ENCODE measurements at regions not wholly inside any gene's neighbourhood (a gene's known extent, or its start where the extent isn't known, plus 50 kb on each side); places are given as distances from the start of the nearest gene placed in this dataset.

DNA sequence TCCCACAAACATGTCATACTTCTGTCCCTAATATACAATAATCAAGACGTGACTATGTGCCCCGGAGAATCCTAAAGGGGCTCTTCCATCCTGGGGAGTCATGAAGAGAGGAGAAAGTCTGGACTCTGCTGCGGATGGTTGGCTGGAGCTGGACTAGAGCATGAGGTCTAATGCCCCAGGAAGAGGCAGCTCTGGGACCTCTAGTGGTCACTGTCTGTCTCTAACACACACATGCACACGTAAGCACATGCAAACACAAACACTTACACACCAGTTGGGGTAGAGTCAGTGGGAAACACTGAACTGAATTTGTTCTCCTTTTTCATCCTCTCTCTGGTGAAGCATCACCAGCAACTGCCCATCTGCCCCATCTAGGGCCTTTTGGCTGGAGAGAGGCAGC is 271.6 kb downstream of the TDRD15 start:
- ChIA-PET CTCF (no interaction called here), POLR2A (no interaction called here)
- no peak for DNase-seq (ENCODE audit: low read depth, low spot score)
- no peak overlapping the region for H3K4me3 ChIP-seq (ENCODE audit: low read depth, low read length)
- TF ChIP-seq, protein P1, sequence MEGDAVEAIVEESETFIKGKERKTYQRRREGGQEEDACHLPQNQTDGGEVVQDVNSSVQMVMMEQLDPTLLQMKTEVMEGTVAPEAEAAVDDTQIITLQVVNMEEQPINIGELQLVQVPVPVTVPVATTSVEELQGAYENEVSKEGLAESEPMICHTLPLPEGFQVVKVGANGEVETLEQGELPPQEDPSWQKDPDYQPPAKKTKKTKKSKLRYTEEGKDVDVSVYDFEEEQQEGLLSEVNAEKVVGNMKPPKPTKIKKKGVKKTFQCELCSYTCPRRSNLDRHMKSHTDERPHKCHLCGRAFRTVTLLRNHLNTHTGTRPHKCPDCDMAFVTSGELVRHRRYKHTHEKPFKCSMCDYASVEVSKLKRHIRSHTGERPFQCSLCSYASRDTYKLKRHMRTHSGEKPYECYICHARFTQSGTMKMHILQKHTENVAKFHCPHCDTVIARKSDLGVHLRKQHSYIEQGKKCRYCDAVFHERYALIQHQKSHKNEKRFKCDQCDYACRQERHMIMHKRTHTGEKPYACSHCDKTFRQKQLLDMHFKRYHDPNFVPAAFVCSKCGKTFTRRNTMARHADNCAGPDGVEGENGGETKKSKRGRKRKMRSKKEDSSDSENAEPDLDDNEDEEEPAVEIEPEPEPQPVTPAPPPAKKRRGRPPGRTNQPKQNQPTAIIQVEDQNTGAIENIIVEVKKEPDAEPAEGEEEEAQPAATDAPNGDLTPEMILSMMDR (IDR thresholded peaks at IDR 0.05; ENCODE audit: insufficient read depth, low read length, missing control alignments) = no peak

DNA sequence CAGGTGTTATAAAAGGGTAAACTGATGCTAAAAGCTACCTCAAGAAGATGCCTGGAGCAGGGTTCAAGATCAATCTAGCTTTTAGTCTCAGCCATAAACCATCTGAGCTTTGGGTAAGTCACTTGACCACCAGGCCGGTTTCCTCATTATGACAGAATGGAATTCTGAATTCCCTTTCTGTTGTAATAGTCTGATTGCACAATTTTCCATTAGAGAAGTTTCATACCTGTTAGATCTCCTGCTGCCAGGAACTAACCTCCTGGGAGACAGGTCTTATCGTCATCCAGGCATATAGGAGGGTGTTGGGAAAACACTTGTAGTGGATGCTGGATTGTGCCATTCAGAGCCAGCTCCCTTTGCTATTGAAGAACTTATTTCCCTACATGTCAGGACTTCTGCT is 272.5 kb downstream of the TDRD15 start:
- DNase-seq (ENCODE audit: low read depth, low spot score) = no peak
- H3K4me3 ChIP-seq (ENCODE audit: low read depth, low read length) = no peak overlapping the region
- ChIA-PET CTCF (no interaction called here), POLR2A (no interaction called here)
- TF ChIP-seq, protein P1 (IDR thresholded peaks at IDR 0.05; ENCODE audit: insufficient read depth, low read length, missing control alignments) = no peak

DNA sequence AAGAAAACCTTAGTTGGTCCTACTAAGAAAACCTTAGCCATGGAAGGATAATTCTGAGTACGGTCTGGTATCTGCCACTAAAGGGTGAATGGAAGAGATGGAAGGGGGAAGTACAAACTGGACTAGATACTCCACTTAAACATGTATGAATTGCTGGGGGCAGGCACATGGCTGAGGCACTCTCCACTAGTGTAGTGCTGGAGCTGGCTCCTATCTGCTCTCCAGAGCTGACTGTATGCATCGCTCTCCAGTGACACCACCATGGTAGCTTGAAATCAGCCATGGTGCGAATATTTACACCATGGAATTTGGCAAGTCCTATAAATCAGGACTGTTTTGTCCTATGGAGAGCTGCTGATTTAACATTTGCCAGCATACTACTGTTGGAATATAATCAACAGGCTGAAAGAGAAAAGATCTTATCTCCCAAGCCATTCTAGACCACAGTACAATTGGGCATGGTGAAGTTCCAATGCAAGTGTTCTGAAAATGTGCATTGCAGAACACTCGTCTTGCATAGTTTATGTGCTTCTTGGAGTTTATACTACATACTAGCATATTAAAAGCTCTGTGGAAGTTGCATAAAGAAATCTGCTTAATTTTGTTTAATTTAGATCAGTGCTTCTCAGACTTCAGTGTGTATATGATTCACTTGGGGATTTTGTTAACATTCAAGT is 277.4 kb downstream of the TDRD15 start:
- TF ChIP-seq, protein P1 (IDR thresholded peaks at IDR 0.05; ENCODE audit: insufficient read depth, low read length, missing control alignments) = no peak
- POLR2A ChIA-PET = no interaction called here
- no peak overlapping the region for H3K4me3 ChIP-seq (ENCODE audit: low read depth, low read length)
- CTCF ChIA-PET = no interaction called here
- no peak for DNase-seq (ENCODE audit: low read depth, low spot score)

DNA sequence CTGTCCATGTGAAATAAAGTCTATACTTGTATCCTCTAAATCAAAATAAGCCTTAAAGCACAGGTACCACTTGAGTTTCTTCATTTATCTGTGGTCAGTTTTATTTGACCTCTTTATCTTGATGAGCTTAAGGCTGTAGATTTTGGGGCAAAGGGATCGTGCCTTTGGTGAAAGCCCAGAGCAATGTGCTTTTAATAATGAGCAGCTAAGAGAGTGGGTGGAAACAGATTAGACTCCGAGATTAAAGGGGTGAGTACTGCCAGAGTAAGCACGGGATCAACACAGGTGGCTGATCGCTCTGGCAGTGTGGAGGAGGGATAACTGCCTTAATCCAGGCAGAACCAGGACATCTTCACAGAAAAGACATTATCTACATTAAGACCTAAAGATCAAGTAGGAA is 280.4 kb downstream of the TDRD15 start:
- POLR2A ChIA-PET = no interaction called here
- DNase-seq (ENCODE audit: low read depth, low spot score) = no peak
- H3K4me3 ChIP-seq (ENCODE audit: low read depth, low read length) = no peak overlapping the region
- CTCF ChIA-PET = no interaction called here
- TF ChIP-seq, protein P1 (IDR thresholded peaks at IDR 0.05; ENCODE audit: insufficient read depth, low read length, missing control alignments) = no peak

- DNase-seq (ENCODE audit: low read depth, low spot score) = no peak
- POLR2A ChIA-PET = no interaction called here
- CTCF ChIA-PET = no interaction called here
- TF ChIP-seq, protein P1 (IDR thresholded peaks at IDR 0.05; ENCODE audit: insufficient read depth, low read length, missing control alignments) = no peak
- H3K4me3 ChIP-seq (ENCODE audit: low read depth, low read length) = no peak overlapping the region
Observed at GRCh38 chr2:21404827-21405625, 281.3 kb downstream of the TDRD15 start.

- CTCF ChIA-PET = no interaction called here
- POLR2A ChIA-PET = no interaction called here
- no peak for DNase-seq (ENCODE audit: low read depth, low spot score)
- no peak overlapping the region for H3K4me3 ChIP-seq (ENCODE audit: low read depth, low read length)
- TF ChIP-seq, protein P1 (IDR thresholded peaks at IDR 0.05; ENCODE audit: insufficient read depth, low read length, missing control alignments) = no peak
Observed at GRCh38 chr2:21406386-21406785, 282.6 kb downstream of the TDRD15 start.

Measured in AG04449 (cell line).